HG03066 (cell line): ENCODE measurements at regions not wholly inside any gene's neighbourhood (a gene's known extent, or its start where the extent isn't known, plus 50 kb on each side); places are given as distances from the start of the nearest gene placed in this dataset.
"Not testable (repeated sequence)": the region's sequence is repeated elsewhere in the genome, so short reads cannot be mapped to it uniquely, and the experiment has no call there.

ENCODE experiments used
- ATAC-seq: cut with Tn5 transposase; IDR thresholded peaks from one replicate; pipeline ENCODE4 v1.9.1; 2021; ENCODE audit warnings: low read depth; ENCODE audit not compliant: unreplicated experiment

DNA sequence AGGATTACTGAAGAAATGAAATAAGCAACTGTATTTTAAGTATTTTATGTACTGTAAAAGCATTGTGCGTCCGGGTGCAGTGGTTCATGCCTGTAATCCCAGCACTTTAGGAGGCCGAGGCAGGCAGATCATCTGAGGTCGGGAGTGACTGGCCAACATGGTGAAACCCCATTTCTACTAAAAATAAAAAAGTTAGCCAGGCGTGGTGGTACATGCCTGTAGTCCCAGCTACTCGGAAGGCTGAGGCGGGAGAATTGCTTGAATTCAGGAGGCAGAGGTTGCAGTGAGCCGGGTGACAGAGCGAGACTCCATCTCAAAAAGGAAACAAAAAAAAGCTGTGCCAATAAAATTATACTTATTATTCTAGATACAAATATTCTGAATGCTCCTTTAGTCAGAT is 215.4 kb upstream of the DMRT1 start:
- ATAC-seq = not testable (repeated sequence)

GRCh38 chr9:626596-626995 is 214.9 kb upstream of the DMRT1 start:
- peak; percentile 73 for ATAC-seq

DNA sequence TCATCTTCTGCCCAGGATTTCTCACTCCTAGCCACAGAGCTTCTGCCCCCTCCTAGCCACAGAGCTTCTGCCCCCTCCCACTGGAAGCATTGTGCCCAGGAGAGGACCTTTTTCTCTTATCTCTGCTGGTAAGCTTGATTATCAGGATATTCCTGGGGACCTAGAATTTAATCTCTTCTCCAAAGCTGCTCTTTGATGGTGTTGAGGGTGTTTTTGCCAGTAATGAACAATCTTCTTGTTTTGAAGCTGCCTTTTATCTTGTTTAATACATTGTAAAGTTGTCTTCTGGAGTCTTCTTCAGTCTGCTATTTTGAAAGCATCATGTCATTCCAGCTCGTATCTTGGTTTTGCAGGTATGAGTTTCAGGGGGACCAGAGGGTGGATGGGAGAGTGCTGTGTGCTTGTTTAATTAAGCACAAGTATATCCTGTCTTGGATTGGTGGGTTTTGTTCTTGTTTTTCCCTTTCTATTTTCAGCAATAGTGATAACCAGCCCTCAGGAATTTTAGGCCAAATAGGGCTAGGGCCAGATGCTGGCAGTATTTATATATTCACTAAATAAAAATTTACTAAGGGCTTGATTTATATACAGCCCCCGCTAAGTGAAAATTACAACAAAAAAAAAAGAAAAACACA is 214.0 kb upstream of the DMRT1 start:
- no peak for ATAC-seq

DNA sequence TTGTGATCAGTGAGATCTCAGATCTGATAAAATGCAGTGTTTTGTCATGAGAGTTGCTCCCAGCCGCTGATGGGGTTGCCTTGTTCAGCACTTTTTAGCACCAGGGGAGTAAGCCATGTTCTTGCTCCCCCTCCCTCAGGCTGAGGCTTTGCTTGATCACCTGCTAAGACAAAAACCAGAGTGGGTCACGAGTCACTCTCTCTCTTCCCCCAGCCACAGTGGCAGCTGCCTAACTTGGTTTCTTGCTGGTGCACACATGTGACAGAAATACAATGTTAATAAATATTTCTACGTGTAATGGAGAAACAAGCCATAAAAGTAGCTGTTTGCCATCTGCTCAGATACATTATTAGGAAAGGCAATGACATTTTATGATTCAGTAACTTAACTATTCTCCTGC is 212.4 kb upstream of the DMRT1 start:
- no peak for ATAC-seq

- ATAC-seq = no peak
Observed at GRCh38 chr9:630817-631216, 210.7 kb upstream of the DMRT1 start.

DNA sequence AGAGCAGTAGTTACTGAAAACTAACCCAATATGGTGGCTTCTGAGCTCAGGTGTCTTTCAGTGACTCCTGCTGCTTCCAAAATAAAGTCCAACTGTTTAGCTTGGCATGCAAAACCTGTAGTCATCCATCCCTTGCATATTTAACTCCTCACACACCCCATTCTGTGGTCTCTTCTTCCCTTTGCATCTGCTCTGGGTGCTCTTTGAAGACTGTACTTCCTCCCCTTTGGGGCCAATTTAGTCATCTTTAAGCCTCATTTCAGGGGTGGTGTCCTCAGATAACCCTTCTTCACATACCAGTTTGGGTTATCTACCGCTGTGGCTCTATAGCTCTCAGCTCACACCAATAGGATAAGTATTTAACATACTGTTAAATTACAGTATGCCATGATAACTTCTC is 209.9 kb upstream of the DMRT1 start:
- ATAC-seq = no peak

GRCh38 chr9:633461-633860 is 208.0 kb upstream of the DMRT1 start:
- ATAC-seq = no peak

DNA sequence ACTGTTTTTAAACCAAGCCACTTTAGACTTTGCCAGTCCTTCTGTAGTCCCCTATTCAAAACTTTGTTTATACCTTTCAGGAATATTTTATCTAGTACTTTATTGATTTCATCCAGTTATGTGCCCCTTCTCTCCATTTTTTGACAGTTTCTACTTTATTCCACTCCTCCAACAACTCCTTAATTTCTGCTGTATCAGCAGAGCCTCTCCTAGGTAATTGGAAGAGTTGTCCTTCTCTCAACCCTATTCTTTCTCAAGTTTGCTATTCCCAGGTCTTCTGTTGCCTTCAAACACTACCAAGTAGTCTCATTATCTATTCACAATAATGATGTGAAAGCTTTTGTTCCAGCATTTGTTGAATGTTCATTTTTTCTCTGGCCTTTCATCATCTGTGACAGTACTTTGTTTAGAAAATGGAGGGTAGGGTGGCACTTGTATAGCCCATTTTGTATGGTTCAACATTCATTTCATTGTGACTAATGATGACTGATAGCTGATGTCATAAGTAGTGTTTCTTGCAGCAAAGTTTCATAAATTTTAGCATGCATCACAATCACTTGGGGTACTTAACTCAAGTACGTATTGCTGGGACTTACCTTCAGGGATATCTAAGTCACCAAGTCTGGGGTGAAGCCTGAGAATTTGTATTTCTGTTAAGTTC is 204.4 kb upstream of the DMRT1 start:
- ATAC-seq = no peak

DNA sequence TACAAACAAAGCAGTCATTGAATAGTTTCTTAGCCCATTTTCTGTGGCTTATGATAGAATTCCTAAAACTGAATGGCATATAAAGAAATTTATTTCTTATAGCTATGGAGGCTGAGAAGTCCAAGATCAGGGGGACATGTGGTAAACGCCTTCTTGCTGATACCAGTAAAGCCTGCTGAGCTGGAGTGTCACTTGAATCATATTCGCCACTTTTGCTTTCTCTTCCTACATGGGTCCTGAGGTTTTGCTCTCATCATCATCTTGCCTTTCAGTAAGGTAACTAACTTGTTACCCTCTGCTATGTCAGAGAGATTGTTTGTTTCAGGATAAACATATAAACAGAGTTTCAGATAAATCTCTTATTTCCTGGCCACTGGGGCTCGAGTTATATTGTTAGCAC is 203.3 kb upstream of the DMRT1 start:
- no peak for ATAC-seq

DNA sequence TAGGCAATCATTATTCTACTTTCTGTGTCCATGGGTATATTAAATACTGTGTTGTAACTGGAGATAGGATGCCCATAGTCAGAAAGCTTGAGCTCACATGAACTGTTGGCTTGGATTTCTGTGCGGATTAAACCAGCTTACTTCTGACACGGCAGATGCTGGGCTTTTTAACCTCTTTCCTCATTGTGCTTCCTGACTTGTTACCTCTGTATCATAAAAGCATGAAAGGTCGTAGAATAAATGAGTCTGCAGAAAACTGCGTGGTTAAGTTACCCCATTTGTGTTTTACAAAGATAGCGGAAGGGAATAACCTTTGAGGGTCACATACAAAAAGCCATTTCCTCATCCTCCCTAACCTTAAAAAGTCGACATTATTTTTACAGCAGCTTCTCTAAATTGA is 199.5 kb upstream of the DMRT1 start:
- no peak for ATAC-seq

GRCh38 chr9:643966-644365 is 197.5 kb upstream of the DMRT1 start:
- no peak for ATAC-seq

DNA sequence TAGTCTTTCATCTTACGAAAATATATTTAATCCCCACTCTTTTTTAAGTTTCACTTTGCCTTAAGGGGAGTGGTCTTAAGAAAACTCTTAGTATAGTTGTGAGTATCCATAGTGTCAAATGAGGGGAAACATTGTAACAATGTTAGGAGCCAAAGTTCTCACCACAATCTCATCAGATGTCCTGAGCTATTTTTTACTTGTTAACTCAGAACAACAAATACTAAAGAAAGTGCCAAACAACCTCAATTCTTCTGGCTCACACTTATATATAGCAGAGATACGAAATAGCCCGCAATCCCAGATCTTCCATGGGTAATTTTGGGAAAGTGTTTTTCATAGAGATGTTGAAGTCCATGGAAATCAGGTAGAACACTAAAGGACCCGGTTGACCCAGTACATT is 194.0 kb upstream of the DMRT1 start:
- ATAC-seq = no peak

DNA sequence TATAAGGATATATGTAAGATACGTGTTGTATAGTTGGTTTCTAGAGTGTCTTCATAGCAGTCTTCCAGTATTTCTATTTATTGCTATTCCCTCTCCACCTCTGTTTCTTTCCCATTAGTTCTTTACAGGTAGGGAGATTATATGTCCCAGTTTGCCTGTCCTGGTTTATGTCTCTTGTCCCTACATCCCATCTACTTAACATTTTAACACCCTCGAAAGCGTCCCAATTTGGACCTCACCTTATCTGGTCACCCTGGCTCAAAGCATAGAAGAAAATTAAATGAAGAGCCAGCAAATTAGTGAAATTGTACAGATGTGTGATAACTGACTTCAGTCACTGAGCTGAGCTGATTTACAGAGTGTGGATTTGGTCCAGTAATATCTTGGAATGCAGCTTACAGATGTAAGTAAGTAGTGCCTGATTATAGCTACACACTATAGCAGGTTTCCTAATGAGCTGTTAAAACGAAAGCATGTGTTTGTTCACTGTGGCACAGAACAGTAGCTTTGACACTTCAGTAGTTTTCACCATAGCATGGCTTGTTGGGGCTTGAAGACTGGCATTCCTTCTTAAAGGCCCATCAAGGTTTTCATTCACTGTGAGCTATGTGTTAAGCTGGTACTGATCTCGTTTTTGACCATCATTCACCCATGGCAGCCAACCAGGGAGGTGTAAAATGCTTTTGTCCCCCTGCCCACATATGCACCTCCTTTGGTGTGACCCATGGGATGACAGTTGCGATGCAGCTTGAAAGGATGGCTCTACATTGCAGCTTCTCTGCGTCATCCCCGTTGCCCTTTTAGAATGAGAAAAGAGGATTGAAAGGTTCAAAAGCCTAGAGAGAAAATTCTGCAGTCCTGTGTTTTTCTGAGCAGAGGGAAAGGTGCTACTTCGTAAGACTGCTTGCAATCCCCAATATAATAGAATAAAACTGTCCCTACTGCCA is 192.1 kb upstream of the DMRT1 start:
- no peak for ATAC-seq

GRCh38 chr9:650362-650761 is 191.1 kb upstream of the DMRT1 start:
- no peak for ATAC-seq

- ATAC-seq = no peak
Observed at GRCh38 chr9:651371-651770, 190.1 kb upstream of the DMRT1 start.

GRCh38 chr9:652914-653313 is 188.6 kb upstream of the DMRT1 start:
- ATAC-seq = no peak

GRCh38 chr9:653421-653820 is 188.1 kb upstream of the DMRT1 start:
- ATAC-seq = no peak

DNA sequence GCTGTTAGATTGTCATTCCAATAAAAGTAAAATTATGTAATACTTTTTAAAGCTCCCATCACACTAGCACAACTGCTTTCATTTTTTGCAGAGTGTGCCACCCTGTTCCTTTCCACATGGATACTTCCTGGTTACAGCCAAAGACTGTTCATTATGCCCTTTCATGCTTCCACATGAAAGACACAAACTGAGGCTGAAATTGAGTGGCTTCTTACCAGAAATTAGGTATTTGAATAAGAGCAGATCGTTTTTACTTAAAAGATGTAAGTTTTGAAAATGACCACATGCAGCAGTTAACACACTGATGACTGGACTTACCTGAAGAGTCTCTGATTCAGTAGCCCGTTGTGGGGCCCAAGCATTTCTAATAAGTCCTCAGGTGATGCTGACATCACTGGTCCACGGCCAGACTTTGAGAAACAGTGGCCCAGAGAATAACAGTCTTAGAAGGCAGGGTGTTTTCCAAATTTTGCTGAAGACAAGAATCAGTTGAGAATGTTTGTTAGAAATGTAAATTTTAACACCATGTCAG is 187.6 kb upstream of the DMRT1 start:
- ATAC-seq = no peak

- ATAC-seq = no peak
Observed at GRCh38 chr9:655875-656274, 185.6 kb upstream of the DMRT1 start.

GRCh38 chr9:656926-657568 is 184.4 kb upstream of the DMRT1 start:
- ATAC-seq = no peak

DNA sequence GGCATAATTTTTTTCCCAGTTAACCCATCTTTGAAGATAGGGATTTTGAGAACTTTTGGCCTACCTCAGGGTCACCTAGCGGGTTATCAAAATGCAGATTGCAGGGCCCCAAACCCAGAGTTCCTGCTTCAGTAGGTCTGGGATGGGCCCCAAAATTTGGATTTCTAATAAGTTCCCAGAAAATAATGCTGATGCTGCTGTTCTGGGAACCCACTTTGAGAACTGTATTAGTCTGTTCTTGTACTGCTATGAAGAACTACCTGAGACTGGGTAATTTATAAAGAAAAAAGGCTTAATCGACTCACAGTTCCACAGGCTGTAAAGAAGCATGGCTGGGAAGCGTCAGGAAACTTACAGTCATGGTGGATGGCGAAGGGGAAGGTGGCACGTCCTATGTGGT is 182.2 kb upstream of the DMRT1 start:
- ATAC-seq = no peak
